ENCODE measurements at regions not wholly inside any gene's neighbourhood (a gene's known extent, or its start where the extent isn't known, plus 50 kb on each side); places are given as distances from the start of the nearest gene placed in this dataset.
"Not testable (repeated sequence)": the region's sequence is repeated elsewhere in the genome, so short reads cannot be mapped to it uniquely, and the experiment has no call there.

- no peak for DNase-seq (ENCODE audit: low spot score)
Measured at GRCh38 chr7:118938845-118939244, 714.3 kb downstream of the ANKRD7 start.

GRCh38 chr7:118944271-118944670 lies 719.8 kb downstream of the ANKRD7 start:
- no peak for DNase-seq (ENCODE audit: low spot score)

GRCh38 chr7:118945911-118946682 lies 721.6 kb downstream of the ANKRD7 start:
- no peak for DNase-seq (ENCODE audit: low spot score)

- DNase-seq (ENCODE audit: low spot score) = no peak
Measured at GRCh38 chr7:118948508-118948907, 724.0 kb downstream of the ANKRD7 start.

GRCh38 chr7:118949031-118949430 lies 724.5 kb downstream of the ANKRD7 start:
- DNase-seq (ENCODE audit: low spot score) = no peak

- not testable (repeated sequence) for DNase-seq (ENCODE audit: low spot score)
Measured at GRCh38 chr7:118956285-118956684, 731.8 kb downstream of the ANKRD7 start.

- DNase-seq (ENCODE audit: low spot score) = no peak
Measured at GRCh38 chr7:118969370-118969769, 744.9 kb downstream of the ANKRD7 start.

GRCh38 chr7:118971706-118972105 lies 747.2 kb downstream of the ANKRD7 start:
- no peak for DNase-seq (ENCODE audit: low spot score)

GRCh38 chr7:118974836-118975235 lies 750.3 kb downstream of the ANKRD7 start:
- no peak for DNase-seq (ENCODE audit: low spot score)

GRCh38 chr7:118995350-118995749 lies 770.8 kb downstream of the ANKRD7 start:
- DNase-seq (ENCODE audit: low spot score) = no peak

- no peak for DNase-seq (ENCODE audit: low spot score)
Measured at GRCh38 chr7:119007236-119007635, 782.7 kb downstream of the ANKRD7 start.

GRCh38 chr7:119010635-119011034 lies 786.1 kb downstream of the ANKRD7 start:
- no peak for DNase-seq (ENCODE audit: low spot score)

- DNase-seq (ENCODE audit: low spot score) = no peak
Measured at GRCh38 chr7:119026391-119026790, 801.9 kb downstream of the ANKRD7 start.

GRCh38 chr7:119028736-119029135 lies 804.2 kb downstream of the ANKRD7 start:
- no peak for DNase-seq (ENCODE audit: low spot score)

GRCh38 chr7:119032136-119032535 lies 807.6 kb downstream of the ANKRD7 start:
- DNase-seq (ENCODE audit: low spot score) = not testable (repeated sequence)

GRCh38 chr7:119033641-119034040 lies 809.1 kb downstream of the ANKRD7 start:
- DNase-seq (ENCODE audit: low spot score) = no peak

- no peak for DNase-seq (ENCODE audit: low spot score)
Measured at GRCh38 chr7:119037941-119038340, 813.4 kb downstream of the ANKRD7 start.

GRCh38 chr7:119046068-119046467 lies 821.6 kb downstream of the ANKRD7 start:
- no peak for DNase-seq (ENCODE audit: low spot score)

GRCh38 chr7:119065966-119066365 lies 841.5 kb downstream of the ANKRD7 start:
- DNase-seq (ENCODE audit: low spot score) = no peak

- no peak for DNase-seq (ENCODE audit: low spot score)
Measured at GRCh38 chr7:119086026-119086425, 861.5 kb downstream of the ANKRD7 start.

GRCh38 chr7:119090851-119091250 lies 866.3 kb downstream of the ANKRD7 start:
- no peak for DNase-seq (ENCODE audit: low spot score)

- DNase-seq (ENCODE audit: low spot score) = no peak
Measured at GRCh38 chr7:119096683-119097082, 872.2 kb downstream of the ANKRD7 start.

- DNase-seq (ENCODE audit: low spot score) = not testable (repeated sequence)
Measured at GRCh38 chr7:119100611-119101258, 876.2 kb downstream of the ANKRD7 start.

- DNase-seq (ENCODE audit: low spot score) = no peak
Measured at GRCh38 chr7:119102291-119102690, 877.8 kb downstream of the ANKRD7 start.

Data from HuH-7.5 (cell line).